ENCODE measurements at regions not wholly inside any gene's neighbourhood (a gene's known extent, or its start where the extent isn't known, plus 50 kb on each side); places are given as distances from the start of the nearest gene placed in this dataset.

DNA sequence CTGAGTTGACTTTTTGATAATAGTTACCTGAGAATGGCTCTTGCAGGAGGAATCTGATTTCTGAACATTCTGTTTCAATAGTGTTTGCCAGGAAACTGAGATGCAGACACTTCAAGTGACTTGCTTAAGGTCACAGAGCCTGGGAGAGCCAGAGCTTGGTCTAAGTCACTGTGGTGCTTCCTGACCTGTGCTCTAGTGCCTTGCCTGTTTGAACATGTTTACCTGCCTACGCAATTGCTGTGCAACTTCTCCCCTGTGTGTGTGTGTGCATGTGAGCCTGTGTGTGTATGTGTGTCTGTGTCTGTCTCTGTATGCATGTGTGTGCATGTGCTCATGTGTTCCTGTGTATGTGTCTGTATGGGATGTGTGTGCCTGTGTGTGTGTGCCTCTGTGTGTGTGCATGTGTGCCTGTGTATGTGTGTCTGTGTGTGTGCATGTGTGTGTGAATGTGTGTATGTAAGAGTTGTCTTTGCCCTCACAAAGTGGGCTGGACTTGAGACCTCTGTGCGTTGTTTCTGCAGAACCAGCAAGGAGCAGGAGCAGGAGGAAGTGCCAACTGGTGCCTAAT lies 185.8 kb downstream of the GADD45G start:
- no peak for TF ChIP-seq EZH2 (IDR thresholded peaks at IDR 0.05; ENCODE audit: borderline replicate concordance, low read length)
- TF ChIP-seq, protein P1, sequence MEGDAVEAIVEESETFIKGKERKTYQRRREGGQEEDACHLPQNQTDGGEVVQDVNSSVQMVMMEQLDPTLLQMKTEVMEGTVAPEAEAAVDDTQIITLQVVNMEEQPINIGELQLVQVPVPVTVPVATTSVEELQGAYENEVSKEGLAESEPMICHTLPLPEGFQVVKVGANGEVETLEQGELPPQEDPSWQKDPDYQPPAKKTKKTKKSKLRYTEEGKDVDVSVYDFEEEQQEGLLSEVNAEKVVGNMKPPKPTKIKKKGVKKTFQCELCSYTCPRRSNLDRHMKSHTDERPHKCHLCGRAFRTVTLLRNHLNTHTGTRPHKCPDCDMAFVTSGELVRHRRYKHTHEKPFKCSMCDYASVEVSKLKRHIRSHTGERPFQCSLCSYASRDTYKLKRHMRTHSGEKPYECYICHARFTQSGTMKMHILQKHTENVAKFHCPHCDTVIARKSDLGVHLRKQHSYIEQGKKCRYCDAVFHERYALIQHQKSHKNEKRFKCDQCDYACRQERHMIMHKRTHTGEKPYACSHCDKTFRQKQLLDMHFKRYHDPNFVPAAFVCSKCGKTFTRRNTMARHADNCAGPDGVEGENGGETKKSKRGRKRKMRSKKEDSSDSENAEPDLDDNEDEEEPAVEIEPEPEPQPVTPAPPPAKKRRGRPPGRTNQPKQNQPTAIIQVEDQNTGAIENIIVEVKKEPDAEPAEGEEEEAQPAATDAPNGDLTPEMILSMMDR (conservative IDR thresholded peaks at IDR 0.05 in 1 of 2, IDR thresholded peaks at IDR 0.05 in 1 of 2; ENCODE audit: extremely low read depth in 1 of 2, insufficient read depth in 1 of 2, low read depth in 1 of 2, low read length in 2 of 2): no peak

Data from mammary epithelial cell (primary cell).